ENCODE measurements at regions not wholly inside any gene's neighbourhood (a gene's known extent, or its start where the extent isn't known, plus 50 kb on each side); places are given as distances from the start of the nearest gene placed in this dataset.
A peak's percentile ranks its signal among the peaks of the same experiment; 100 is the strongest.
"Not testable (repeated sequence)": the region's sequence is repeated elsewhere in the genome, so short reads cannot be mapped to it uniquely, and the experiment has no call there.

DNA sequence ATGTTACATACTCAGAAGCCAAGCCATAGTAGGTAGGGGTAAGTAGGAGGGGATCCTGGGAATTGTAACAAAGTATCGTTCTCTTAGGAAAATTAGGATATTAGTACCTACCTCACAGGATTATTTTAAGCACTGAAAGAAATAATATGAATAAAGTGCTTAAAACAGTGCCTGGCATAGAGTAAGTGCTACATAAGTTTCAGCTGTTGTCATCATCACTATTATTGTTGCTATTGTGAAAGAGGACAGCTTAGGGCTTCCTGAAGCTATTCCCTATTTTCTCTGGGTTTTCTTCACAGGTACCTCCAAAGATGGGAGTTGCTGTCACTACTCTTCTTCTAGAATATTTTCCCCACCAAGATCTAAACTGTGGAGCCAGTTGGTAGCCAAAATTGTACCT is 443.7 kb upstream of the FGF16 start:
- DNase-seq (ENCODE audit: low read depth), result no peak

DNA sequence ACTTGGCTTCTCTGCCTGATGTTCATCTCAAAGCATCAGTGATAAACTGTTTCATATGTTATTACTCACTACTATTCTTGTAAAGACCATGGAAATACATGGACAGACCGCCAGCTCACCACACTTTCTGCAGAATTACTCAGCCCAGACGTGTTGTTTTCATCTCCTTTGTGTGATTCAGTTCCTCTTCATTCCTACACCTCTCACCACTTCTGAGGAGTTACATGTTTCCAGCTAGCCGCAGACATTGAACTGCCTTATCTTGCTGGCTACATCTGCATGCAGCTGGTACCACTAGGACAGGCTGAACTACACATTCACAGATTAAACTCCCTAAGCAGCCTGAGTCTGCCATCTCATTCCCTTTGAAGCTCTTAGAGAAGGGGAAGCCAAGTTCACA is 443.2 kb upstream of the FGF16 start:
- DNase-seq (ENCODE audit: low read depth), result peak; percentile 9

DNA sequence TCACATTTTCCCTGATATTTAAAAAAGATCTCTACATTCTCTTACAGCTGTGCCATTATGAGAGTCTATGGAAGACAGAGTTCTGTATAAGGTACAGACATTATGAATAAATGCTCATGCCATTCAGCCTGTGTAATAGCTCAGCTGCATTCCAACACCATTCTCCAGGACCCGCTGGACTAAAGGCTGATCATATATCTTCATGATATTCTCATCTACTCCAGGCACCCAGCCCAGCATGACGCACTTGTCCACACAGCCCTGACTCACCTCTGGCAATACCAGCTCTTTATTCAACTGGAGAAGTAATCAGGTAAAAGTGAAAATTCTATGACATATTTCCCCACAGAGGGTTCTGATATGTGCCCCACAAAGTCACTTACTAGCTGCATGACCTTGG is 437.5 kb upstream of the FGF16 start:
- DNase-seq (ENCODE audit: low read depth), result no peak

DNA sequence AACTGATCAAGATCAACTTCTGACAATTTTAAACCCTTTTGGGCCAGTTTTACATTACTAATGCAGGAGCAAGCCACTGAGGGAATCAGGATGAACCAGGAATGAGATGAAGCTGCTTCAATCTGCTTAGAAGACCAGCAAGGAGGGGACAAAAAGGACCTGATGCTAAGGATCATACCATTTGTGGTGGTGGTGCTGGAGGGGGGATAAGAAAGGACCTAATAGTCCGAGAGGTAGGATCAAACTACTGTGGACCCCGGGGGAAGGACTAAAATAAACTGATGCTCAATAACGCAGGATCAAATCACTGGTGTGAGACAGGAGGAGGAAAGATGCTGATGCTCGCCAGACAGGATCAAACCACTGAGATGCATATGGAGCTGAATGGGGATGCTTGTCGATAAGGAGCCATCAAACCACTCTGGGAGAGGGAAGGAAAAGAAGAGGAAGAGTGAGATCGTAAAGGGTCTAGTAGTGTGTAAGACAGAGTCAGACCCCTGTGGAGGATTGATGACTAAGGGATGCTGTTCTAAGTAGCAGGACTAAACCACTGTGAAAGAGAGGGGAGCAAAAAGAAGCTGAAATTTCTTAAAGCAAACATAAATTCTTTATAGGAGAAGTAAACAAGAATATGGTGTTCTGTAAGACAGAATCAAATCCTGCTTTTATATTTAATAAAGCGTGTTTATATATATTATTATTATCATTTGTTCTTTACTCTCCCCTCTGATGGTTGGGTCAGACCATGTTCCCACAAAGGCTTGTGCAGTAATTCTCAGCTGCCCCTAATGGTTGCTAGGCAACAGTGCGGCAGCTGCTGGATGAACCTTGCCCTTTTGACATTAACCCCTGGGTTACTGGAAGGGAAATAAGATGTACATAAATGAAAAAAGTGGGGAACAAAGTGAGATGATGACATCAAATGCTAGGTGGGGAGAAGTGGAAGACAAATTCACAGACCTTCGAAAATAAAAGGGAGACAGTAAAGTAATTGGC is 432.5 kb upstream of the FGF16 start:
- no peak for DNase-seq (ENCODE audit: low read depth)

DNA sequence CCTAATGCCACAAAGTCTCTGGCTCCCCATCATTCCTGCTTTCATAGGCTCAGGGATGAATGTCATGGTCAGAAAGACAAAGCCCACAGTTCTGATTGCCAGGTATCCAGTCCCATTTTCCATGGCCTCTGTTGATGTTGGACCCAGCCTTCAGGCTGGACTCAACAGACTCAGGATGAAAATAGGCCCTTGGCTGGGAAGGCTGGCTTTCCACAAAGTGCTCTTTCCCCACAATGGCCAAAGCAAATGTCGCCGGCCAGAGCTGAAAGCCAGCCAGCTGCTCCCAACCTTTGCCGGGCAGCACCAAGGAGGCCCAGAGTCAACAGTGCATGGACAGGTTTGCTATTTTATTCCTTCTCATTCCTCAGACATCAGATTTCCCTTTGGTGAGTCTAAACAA is 430.1 kb upstream of the FGF16 start:
- no peak for DNase-seq (ENCODE audit: low read depth)

DNA sequence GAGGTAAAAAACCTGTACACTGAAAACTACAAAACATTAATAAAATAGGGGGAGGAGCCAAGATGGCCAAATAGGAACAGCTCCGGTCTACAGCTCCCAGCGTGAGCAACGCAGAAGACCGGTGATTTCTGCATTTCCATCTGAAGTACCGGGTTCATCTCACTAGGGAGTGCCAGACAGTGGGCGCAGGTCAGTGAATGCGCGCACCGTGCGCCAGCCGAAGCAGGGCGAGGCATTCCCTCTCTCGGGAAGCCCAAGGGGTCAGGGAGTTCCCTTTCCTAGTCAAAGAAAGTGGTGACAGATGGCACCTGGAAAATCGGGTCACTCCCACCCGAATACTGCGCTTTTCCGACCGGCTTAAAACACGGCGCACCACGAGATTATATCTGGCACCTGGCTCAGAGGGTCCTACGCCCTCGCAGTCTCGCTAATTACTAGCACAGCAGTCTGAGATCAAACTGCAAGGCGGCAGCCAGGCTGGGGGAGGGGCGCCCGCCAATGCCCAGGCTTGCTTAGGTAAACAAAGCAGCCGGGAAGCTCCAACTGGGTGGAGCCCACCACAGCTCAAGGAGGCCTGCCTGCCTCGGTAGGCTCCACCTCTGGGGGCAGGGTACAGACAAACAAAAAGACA is 400.9 kb upstream of the FGF16 start:
- not testable (repeated sequence) for DNase-seq (ENCODE audit: low read depth)

DNA sequence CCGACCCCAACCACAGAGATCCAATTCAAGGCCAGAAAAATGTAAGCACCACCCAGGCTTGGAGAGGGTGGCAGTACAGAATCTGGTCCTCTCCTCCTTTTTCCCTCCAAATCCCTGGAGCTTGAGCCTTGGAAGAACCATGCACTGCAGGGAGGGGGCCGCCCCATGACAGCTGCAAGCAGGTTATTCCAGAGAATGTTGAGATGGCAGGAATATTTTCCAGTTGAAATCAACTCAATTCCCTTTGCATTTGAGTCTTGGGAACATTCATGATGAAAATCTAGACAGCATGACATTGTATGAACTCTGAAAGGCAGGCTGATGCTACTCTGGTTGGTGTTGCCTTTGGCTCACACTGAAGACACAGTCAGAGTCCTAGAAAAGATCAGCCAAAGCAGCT is 386.6 kb upstream of the FGF16 start:
- no peak for DNase-seq (ENCODE audit: low read depth)

DNA sequence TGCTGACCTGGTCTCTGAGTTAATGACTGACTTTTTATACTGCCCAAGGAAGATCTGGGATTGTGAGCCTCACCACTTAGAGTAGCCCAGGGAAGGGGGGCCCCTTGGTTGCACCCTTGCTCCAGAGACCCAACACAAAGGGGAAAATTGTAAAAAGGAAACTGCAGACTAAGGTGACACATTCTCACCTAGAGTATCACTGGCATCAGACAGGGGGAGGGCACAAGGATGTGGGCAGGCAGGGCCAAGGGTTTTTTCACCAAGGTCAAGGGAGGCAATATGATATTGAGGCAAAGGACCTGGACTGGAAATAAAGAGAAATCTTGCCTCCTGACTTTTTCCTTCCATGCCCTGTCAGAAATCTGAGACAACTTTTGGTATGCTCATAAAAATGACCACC is 386.2 kb upstream of the FGF16 start:
- no peak for DNase-seq (ENCODE audit: low read depth)

DNA sequence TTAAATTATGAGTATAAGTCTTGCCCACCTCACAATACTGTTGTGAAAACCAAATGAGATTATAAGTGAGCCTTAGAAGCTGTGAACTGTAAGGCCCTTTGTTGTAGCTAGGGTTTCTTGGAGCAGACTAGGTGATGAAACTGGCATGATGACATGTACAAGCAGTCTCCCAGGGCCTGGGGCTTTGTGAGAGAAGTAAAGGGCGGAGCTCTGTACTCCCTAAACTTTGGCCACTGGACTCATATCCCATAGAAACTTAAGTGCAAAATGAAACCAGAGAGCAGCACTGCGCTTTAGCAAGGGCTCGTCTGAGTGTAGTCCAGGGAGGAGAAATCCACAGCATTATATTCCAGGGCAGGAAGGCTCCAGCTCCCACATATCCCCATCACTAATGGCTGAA is 385.6 kb upstream of the FGF16 start:
- DNase-seq (ENCODE audit: low read depth), result no peak

DNA sequence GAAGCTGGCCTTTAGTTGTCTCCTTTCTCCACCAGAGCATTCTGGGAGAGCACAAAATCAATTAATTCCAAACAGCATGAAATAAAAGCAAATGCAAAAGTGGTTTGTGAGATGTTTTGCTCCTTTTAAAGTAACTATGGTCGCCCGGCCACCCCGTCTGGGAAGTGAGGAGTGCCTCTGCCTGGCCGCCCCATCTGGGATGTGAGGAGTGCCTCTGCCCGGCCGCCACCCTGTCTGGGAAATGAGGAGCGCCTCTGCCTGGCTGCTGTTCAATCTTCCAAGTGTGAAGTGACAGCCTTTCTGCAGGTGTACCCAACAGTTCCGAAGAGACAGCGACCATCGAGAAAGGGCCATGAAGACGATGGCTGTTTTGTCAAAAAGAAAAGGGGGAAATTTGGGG is 381.3 kb upstream of the FGF16 start:
- DNase-seq (ENCODE audit: low read depth), result no peak

DNA sequence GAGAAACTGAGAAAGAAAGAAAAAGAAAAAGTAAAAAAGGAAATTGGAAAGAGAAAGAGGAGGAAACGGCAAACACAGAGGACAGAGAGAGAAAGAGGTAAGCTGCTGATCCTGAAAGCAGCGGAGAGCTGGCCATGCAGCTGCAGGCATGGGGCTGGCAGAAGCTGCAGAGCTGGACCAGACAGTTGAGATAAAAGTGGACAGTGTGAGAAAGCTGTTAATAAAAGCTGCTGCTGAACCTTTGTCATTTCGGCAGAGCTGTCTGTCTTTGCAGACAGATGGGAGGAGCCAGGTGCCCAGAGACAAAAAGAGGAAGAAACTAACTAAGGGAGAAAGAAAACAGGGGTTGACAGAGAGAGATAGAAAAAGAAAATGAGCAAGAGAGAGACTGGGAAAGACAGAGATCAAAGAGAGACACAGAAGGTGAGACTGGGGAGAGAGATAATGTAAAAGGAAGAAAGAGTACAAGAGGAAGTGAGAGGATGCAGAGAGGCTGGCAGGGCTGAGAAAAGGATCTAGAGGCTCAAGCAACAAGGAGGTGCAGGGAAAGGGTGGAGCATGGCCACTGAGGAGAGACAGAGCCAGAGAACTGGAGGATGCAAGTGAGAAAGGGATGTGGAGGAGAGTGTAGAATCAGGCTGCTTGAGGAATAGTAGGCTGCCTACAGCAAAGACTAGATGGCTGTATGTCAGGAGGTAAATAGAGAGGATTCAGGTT is 376.8 kb upstream of the FGF16 start:
- DNase-seq (ENCODE audit: low read depth), result no peak

DNA sequence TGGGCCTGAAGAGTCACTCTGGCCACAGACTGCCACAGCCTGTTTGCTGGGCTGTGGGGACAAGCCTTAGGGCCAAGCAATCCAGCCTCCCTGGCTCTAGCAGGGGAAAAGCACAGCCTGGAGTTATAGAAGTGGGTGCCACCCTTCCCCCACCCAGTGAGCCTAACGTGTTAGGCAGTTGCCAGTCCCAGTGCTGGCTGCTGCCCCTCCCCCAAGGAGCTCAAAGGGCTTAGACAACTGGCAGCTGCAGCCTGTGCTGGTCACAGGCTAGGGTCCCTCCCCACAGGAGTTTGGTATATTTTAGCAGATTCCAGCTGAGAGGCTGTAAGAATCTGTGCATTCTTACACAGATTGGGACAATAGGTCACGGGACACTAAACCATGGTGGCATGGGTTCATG is 370.3 kb upstream of the FGF16 start:
- no peak for DNase-seq (ENCODE audit: low read depth)

DNA sequence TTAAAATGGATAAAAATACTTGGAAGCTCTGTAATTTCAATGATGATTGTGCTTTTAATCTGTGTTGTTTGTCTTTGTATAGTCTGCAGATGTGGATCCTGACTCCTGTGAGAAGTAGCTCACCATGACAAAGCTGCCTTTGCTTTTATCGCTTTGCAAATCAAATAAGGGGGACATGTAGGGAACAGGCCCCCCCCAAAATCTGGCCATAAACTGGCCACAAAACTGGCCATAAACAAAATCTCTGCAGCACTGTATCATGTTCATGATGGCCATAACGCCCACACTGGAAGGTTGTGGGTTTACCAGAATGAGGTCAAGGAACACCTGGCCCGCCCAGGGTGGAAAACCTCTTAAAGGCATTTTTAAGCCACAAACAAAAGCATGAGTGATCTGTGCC is 366.0 kb upstream of the FGF16 start:
- DNase-seq (ENCODE audit: low read depth), result not testable (repeated sequence)

DNA sequence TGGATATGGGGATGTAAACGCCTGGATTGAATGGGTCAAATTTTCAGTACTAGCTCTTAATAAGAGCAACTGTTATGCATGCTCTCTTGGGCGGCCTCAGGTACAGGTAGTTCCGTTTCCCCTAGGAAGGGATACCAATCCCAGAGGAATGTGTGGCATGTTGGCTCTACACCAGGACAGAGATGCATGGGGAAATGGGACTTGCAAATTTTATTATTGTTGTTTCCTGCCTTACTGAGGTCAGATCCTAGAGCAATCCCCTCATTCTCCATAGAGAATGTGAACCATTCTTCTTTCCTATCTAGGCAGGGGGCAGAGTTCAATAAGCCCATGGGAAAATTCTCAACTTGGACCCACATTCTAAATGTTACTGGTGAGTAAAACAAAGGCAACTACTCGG is 361.8 kb upstream of the FGF16 start:
- DNase-seq (ENCODE audit: low read depth), result no peak

DNA sequence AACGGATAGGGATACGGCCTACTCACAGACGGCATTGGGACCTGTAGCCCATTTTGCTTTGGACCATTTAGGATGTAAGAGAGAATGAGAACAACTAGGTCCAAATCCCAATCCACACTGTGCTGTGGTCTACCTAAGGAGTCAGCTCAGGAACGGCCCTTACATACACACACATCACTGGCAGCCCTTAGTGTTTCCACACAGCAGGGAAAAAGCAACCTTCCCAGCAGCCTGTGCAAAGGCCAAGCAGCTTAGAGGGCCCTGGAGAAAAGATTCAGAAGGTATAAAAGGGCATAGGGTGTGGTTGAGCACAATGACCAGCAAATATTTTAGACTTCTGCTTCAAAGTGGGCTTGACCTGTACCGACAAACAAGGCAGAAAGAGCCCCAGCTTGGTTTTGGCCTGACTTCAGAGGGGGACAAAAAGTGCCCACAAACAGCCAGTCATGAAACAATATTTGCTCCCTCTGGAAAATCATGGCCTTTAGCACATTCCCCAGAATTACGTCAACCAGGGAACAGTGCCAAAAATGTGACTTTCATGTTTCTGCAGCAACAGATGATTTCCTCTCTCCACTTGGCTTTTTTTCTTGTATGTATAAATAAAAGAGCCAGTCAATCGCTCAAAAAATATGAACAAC is 359.5 kb upstream of the FGF16 start:
- no peak for DNase-seq (ENCODE audit: low read depth)

DNA sequence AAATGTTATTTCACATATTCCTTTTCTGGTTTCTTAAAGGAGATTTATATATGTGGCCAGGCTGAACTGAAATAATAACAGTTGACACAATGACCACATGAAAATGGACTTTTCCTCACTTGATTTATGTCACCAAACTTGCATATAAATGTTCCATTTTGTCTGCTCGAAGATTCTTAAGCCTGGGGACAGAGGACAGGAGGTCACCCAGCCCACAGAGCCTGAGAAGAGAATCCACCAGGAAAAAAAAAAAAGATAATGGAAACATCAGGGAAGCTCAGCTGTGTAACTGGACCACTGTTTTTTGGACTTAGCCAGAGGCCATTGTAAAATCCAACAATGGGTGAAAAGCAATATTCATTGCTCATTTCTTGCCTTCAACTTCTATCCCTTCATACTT is 359.0 kb upstream of the FGF16 start:
- no peak for DNase-seq (ENCODE audit: low read depth)

DNA sequence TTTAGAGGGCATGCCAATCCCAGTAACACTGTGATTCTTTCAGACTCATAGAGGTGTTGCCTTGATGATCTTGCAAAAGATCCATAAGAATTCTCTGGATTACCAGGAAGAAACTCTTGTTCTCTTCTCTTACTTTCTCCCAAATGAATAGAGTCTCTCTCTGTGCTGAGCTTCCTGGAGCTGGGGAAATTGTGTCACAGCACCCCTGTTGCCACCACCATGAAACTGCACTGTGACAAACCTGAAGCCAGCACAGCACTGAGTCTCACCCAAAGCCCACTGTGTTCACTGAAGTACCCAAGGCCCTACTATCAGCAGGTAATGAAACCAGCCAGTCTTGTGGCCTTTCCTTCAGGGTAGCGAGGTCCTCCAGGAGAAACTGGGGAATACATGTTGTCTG is 332.7 kb upstream of the FGF16 start:
- DNase-seq (ENCODE audit: low read depth), result no peak

DNA sequence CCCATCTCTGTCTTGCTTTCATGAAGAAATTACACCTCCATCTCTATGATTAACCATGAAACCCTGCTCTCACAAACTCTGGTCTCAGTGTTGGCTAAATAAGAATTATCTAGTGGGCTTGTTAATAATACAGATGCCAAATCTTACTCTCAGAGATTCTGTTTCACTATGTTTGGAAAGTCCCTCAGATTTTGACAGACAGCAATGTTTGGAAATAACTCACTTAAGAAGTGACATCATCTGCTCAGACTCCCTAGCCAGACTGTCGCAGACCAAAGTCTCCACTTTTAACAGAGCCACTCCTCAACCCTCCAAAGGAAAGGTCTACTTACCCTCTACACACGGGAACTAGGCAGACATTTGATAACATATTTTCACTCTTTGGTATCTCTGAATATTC is 328.5 kb upstream of the FGF16 start:
- DNase-seq (ENCODE audit: low read depth), result no peak

DNA sequence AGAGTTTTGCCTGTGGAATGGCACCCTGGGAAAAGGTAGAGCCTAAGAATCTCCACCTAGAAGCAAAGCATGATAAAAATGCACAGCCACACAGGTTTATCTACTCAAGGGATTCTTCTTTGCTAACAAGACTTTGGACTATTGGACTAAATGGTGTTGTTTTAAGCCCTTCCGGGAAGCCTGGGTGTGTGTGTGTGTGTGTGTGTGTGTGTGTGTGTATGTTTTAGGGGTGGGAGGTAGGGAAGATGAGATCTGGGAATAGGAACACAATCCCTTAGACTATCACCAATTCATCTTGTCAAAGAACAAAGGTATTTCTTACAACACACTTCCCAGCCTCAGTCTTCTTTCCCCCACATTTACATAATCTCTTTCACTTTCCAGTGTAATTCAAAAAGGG is 327.5 kb upstream of the FGF16 start:
- DNase-seq (ENCODE audit: low read depth), result no peak

DNA sequence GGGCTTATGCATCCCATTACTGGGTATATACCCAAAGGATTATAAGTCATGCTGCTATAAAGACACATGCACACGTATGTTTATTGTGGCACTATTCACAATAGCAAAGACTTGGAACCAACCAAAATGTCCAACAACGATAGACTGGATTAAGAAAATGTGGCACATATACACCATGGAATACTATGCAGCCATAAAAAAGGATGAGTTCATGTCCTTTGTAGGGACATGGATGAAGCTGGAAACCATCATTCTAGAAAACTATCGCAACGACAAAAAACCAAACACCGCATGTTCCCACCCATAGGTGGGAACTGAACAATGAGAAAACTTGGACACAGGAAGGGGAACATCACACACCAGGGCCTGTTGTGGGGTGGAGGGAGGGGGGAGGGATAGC is 323.3 kb upstream of the FGF16 start:
- DNase-seq (ENCODE audit: low read depth), result not testable (repeated sequence)

DNA sequence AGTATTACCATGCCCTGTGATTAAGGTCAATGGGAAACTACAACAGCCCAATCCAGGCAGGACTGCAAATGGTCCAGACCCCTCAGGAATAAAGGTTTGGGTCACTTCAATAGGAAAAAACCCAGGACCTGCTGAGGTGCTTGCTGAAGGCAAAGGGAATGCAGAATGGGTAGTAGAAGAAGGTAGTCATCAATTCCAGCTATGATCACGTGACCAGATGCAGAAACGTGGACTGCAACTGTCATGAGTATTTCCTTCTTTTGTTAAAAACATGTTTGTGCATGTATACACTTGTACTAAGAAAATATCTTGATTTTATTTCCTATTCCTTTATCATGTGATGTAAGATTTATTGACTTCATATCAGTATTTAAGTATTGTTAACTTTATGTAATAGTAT is 319.6 kb upstream of the FGF16 start:
- DNase-seq (ENCODE audit: low read depth), result not testable (repeated sequence)

DNA sequence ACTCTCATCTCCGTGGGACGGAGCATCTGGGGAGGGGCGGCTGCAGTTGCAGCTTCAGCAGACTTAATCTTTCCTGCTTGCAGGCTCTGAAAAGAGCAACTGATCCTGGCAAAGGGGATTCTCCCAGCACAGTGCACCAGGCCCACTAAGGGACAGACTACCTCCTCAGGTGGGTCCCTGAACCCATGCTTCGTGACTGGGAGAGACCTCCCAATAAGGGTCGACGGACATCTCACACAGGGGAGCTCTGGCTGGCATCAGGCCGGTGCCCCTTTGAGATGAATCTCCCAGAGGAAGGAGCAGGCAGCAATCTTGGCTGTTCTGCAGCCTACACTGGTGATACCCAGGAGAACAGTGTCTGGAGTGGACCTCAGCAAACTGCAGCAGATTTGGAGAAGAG is 303.3 kb upstream of the FGF16 start:
- no peak for DNase-seq (ENCODE audit: low read depth)
